GM12874 (cell line): ENCODE measurements at regions not wholly inside any gene's neighbourhood (a gene's known extent, or its start where the extent isn't known, plus 50 kb on each side); places are given as distances from the start of the nearest gene placed in this dataset.

Experiments
- CTCF ChIP-seq: IDR thresholded peaks from 2 replicates; pipeline ENCODE4 v1.5.1; 2011; ENCODE audit warnings: low read depth, mild to moderate bottlenecking, control low read depth, low read length, moderate library complexity; ENCODE audit not compliant: insufficient read depth

GRCh38 chr2:65762068-65762467 lies 329.7 kb upstream of the SPRED2 start:
- no peak for TF ChIP-seq CTCF

DNA sequence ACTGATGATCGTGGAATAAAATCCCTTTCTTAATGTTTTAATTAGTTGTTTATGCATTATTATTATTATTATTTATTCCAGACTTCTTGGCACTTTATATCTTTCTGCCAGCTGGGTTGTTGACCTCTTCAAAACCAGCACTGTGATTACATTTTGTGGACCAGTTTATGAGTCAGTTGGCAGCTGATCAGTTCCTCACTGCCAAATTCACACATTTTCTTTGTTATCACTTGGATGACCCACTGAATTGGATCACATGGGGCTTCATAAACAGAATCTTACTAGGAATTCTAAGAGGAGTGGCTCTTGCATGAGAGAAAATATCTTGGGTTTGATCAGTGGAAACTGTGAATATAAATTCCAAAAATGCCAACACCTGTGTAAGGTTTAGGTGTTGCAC lies 321.8 kb upstream of the SPRED2 start:
- no peak for TF ChIP-seq CTCF

- TF ChIP-seq CTCF: no peak
These were observed 319.0 kb upstream of the SPRED2 start for GRCh38 chr2:65751408-65751807.

DNA sequence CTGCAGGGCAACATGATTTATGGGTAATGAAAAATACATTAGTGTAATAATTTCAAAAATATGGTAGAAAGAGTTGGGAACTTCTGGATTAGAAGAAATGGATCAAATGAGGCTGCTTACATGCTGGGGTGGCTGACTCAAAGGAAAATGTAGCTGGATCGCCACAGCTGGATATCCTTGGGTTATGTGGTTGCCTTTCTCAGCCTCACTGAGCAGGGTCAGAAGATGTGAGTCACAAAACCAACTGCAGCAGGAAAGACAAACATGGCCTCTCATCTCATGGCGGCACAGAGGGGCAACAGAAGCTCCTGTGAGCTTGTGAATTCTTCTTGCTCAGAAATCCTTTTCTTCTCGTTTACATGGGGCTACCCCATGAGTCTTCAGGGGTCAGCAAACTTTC lies 317.1 kb upstream of the SPRED2 start:
- no peak for TF ChIP-seq CTCF

DNA sequence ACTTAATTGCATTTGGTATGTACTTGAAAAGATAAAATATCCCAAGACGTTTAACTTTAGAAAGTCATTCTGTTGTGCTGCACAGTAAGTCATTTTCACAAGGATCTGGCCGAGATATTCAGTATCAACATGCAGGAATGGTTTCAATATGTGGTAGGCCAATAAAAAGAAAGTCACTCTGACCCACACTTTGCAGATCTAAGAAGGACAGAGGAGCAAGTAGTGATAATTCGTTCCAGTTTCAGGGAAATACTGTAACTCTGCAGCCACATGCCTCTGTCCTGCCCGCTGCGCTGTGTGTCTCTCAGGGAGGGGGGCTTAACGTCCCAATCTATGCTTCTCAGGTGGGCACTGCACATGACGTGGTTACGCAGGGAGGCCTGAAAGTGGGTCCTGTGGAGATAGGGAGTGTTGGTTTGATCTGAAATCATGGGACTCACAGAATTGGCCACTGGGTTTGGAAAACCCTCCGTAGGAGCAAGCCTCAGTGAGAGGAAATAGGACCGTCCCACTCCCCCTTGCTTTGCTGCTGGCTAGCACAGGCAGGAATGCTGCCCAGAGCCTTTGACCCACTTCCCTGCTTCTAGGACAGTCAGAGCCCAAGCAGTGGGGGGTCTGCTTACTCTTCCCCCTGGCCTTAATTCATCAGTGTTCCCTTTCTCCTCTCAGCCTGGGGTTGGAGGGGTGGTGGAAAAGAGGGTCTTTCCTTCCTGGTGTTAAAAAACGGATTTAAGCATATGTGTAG lies 314.7 kb upstream of the SPRED2 start:
- no peak for TF ChIP-seq CTCF

DNA sequence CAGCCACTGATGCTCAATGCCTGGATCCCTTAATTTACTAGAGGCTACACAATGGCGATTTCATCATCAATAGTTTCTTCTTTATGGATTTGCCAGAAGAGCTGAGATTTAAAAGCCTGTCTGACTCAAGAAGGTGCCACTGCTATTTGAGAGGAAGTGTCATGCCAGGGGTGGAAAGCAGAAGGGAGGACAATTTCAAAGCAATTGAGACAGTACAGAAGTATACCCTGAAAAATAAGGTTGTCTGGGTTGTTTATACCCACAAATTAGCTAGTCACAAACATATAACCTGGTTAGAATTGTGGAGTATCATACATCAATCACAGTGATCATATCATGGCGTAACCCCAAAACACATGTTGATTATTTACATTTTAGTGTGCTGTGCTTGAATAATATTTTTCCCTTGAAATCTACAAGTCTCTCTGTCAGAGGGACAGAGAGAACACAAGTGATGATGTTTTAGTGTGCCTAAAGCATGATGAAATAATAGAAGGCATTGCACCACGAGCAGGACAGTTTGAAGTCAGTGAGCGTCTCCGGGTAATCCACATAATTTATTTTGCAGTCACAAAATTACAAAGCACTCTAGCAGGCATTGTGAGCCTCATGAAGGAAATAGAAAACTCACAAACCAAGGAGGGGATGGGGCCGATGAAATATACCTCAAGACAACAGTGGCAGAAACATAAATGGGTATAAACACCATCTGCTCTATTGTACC lies 312.2 kb upstream of the SPRED2 start:
- no peak for TF ChIP-seq CTCF

DNA sequence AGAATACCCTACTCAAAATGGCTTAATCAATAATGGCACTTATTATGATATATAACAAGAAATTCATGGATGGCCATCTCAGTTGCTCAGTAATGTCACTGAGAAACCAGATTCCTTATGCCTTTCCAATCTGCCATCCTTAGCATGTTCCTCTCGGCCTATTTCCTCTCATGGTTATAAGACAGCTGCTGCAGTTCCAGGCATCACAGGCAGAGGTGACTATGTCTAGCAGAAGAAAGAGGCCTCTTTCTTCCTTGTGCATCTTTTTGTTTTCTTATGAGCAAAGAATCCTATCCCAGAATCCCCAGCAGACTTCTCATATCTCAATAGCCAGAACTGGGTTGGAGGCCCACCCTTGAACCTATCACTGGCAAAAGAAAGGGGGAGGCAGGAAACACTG lies 310.6 kb upstream of the SPRED2 start:
- no peak for TF ChIP-seq CTCF
